ENCODE measurements at regions not wholly inside any gene's neighbourhood (a gene's known extent, or its start where the extent isn't known, plus 50 kb on each side); places are given as distances from the start of the nearest gene placed in this dataset.

GRCh38 chr12:75974323-75975187 lies 57.0 kb downstream of the PHLDA1 start:
- no peak for DNase-seq (ENCODE audit: low read depth)

GRCh38 chr12:75971253-75971652 lies 60.3 kb downstream of the PHLDA1 start:
- peak; percentile 11 for DNase-seq (ENCODE audit: low read depth)

GRCh38 chr12:75970310-75970709 lies 61.3 kb downstream of the PHLDA1 start:
- no peak for DNase-seq (ENCODE audit: low read depth)

GRCh38 chr12:75969768-75970167 lies 61.8 kb downstream of the PHLDA1 start:
- no peak for DNase-seq (ENCODE audit: low read depth)

GRCh38 chr12:75965661-75966060 lies 65.9 kb downstream of the PHLDA1 start:
- no peak for DNase-seq (ENCODE audit: low read depth)

GRCh38 chr12:75964150-75964549 lies 67.4 kb downstream of the PHLDA1 start:
- DNase-seq (ENCODE audit: low read depth), result no peak

GRCh38 chr12:75961878-75962277 lies 69.7 kb downstream of the PHLDA1 start:
- DNase-seq (ENCODE audit: low read depth), result no peak

GRCh38 chr12:75960954-75961661 lies 70.5 kb downstream of the PHLDA1 start:
- DNase-seq (ENCODE audit: low read depth), result no peak

- DNase-seq (ENCODE audit: low read depth), result no peak
Measured at GRCh38 chr12:75960086-75960910, 71.3 kb downstream of the PHLDA1 start.

GRCh38 chr12:75959506-75959905 lies 72.1 kb downstream of the PHLDA1 start:
- DNase-seq (ENCODE audit: low read depth), result no peak

GRCh38 chr12:75959060-75959459 lies 72.5 kb downstream of the PHLDA1 start:
- no peak for DNase-seq (ENCODE audit: low read depth)

- no peak for DNase-seq (ENCODE audit: low read depth)
Measured at GRCh38 chr12:75955251-75955650, 76.3 kb downstream of the PHLDA1 start.

GRCh38 chr12:75954749-75955148 lies 76.8 kb downstream of the PHLDA1 start:
- DNase-seq (ENCODE audit: low read depth), result no peak

- DNase-seq (ENCODE audit: low read depth), result no peak
Measured at GRCh38 chr12:75954041-75954440, 77.5 kb downstream of the PHLDA1 start.

- no peak for DNase-seq (ENCODE audit: low read depth)
Measured at GRCh38 chr12:75953312-75953906, 78.2 kb downstream of the PHLDA1 start.

- no peak for DNase-seq (ENCODE audit: low read depth)
Measured at GRCh38 chr12:75951399-75952278, 79.9 kb downstream of the PHLDA1 start.

GRCh38 chr12:75947156-75947723 lies 84.3 kb downstream of the PHLDA1 start:
- DNase-seq (ENCODE audit: low read depth), result no peak

- DNase-seq (ENCODE audit: low read depth), result no peak
Measured at GRCh38 chr12:75945581-75945980, 86.0 kb downstream of the PHLDA1 start.

GRCh38 chr12:75944905-75945432 lies 86.6 kb downstream of the PHLDA1 start:
- DNase-seq (ENCODE audit: low read depth), result no peak

- peak; percentile 24 for DNase-seq (ENCODE audit: low read depth)
Measured at GRCh38 chr12:75944097-75944904, 87.3 kb downstream of the PHLDA1 start.

Data from activated T-cell treated with anti-CD3 and anti-CD28 coated beads for 24 hours (primary cell).